8988T (cell line): ENCODE measurements at regions not wholly inside any gene's neighbourhood (a gene's known extent, or its start where the extent isn't known, plus 50 kb on each side); places are given as distances from the start of the nearest gene placed in this dataset.

Experiments
- DNase-seq: peaks from one replicate; pipeline ENCODE4 v3.0.0; 2011

GRCh38 chr2:138994502-138994901, 214.3 kb upstream of the NXPH2 start:
- no peak for DNase-seq

DNA sequence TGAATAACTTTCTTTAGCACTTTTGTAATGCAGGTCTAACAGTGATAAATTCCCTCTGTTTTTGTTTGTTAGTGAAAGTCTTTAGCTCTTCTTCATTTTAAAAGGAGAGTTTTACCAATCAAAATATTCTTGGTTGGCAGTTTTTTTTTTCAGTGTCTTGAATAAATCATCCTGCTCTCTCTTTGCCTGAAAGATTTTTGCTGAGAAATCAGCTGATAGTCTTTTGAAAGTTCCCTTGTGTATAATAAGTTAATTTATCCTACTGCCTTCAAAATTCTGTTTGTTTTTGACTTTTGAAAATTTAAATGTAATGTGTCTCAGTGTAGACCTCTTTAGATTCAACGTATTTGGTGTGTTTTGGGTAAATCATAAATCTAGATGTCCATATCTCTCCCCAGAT, 205.7 kb upstream of the NXPH2 start:
- DNase-seq: no peak

- DNase-seq: no peak
Observed at GRCh38 chr2:138979131-138979785, 199.1 kb upstream of the NXPH2 start.

GRCh38 chr2:138974651-138975050, 194.5 kb upstream of the NXPH2 start:
- no peak for DNase-seq

- no peak for DNase-seq
Observed at GRCh38 chr2:138964418-138964817, 184.2 kb upstream of the NXPH2 start.

DNA sequence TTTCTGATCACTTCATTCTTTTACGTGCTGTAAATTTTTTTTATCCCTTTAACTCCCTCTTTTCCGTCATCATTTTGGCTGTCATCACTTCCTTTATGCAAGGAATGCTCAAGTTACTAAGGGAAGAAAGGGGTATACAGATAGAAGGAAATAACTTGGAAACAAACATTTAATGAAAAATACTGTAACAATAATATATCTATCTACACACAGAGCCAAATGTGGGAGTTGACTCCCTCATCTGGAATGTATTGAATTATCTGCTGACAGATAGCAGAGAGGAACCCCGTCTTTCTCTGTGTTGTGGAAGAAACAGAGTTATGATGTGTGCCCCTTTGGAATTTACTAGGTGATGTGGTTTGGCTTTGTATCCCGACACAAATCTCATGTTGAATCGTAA, 182.5 kb upstream of the NXPH2 start:
- no peak for DNase-seq

- no peak for DNase-seq
Observed at GRCh38 chr2:138960191-138960590, 180.0 kb upstream of the NXPH2 start.

DNA sequence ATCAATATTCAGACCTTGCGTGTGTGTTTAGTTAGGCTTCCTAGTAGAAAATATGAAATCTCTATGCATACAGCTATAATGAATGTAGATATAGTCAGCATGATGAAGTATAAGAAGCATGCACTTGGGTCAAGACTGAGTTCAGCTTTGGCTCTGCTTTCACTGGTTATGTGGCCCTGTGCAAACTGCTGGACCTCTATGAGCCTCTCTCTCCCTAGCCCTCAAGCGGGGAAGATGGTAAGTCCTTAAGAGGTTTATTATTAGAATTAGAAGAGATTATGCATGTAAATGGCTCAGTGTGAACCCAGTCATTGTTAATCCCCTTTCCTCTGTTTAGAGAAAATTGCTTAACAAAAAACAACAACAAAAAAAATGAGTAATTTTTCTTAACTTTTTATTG, 178.8 kb upstream of the NXPH2 start:
- no peak for DNase-seq

DNA sequence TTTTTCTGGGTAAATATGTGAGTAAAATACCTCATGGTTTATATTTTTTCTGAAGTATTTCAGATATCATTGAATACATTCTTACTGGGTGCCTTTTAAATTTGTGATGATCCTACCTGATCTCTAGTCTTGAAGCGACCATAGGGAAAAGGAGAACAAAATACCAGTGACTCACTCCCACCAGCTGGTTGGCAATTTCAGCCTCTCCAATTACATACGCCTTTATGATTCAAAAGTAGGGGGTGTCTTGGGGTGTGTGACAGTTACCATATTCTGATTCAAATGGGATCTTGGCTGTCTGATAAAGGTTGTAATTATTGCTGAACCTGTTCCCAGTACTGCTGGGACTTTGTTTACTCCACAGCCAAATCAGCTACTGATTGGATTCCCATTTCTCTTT, 175.9 kb upstream of the NXPH2 start:
- DNase-seq: no peak

DNA sequence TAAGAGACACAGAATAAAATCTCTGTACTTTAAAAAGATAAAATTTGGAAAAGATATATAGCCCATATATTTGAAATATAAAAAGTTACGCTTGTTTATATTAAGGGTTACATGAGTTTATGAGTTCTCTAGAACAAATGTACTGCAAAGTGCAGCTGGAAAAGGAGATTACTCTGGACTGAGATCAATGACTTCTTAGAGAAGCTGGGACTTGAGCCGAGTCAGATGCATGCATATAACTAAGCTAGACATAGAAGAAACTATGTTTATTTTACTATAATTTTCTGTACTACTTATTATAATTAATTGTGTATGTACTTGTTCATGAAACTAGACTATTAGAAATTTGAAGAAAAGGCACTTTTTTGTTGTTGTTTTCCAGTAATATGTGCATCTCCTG, 170.3 kb upstream of the NXPH2 start:
- no peak for DNase-seq

GRCh38 chr2:138949517-138949916, 169.3 kb upstream of the NXPH2 start:
- no peak for DNase-seq

GRCh38 chr2:138948070-138948539, 167.9 kb upstream of the NXPH2 start:
- DNase-seq: no peak

DNA sequence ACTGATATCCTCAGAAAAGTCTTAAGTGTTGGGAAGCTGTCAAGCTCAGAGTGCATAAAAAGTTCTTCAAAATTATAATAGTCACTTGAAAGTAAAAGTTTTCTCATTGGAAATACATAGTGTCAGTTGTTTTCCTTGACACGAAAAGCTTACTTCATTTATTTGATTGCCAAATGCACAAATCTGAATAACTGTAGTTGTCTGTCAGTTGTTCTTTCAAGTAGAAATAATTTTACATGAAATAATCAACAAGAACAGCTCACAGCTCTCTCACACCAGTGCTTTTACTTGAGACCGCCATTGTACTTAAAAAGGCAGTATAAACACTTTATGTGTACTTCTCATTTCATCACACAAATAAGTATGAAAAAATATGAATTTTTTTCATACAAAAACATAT, 163.3 kb upstream of the NXPH2 start:
- no peak for DNase-seq

DNA sequence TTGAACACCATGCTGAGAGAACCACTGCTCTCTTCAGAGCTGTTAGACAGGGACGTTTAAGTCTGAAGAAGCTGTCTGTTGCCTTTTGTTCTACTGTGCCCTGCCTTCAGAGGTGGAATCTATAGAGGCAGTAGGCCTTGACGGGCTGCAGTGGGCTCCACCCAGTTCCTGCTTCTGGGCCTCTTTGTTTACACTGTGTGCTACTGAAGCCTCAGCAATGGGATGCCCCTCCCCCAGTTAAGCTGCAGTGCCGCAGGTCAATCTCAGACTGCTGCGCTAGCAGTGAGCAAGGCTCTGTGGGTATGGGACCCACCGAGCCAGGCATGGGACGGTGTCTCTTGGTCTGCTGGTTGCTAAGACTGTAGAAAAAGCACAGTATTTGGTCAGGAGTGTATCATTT, 162.3 kb upstream of the NXPH2 start:
- DNase-seq: no peak

DNA sequence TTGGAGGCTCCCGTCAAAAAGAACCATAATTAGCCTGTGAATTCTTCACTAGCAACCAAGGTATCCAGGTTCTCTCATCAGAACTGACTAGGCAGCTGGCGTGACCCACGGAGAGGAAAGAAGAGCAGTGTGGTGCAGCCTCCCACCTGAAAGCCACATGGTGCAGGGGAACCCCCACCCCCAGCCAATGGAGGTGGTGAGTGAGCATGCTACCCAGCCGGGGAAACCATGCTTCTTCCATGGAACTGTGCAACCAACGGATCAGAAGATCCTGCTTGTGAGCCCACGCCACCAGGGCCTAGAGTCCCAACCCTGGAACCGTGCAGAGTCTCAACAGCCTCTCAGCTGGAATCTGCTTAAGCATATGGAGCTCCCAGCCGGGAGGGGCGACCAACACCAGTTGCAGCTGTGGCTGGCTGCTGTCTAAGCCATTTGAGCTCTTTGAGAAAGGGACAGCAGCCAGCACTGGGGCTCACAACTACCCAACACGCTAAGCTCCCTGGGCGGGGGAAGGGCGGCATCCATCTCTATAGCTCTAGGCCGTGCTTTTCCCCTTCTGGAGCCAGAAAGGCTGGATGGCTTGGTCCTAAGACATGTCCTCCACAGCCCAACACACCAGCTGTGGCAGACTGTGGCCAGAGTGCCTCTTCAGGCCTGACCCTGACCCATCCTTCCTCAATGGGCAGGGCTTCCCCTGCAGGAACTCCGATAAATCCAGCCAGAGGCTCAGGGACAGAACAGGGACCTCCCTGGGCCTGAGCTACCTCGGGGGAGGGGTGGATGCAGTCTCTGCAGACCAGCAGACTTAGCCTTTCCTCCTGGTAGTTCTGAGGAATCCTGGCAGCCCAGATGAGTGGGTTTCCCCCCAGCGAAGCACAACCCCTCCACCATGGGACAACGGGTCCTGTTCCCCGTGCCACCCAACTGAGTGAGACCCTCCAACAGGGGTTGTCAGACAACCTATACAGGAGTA, 151.4 kb upstream of the NXPH2 start:
- DNase-seq: no peak

DNA sequence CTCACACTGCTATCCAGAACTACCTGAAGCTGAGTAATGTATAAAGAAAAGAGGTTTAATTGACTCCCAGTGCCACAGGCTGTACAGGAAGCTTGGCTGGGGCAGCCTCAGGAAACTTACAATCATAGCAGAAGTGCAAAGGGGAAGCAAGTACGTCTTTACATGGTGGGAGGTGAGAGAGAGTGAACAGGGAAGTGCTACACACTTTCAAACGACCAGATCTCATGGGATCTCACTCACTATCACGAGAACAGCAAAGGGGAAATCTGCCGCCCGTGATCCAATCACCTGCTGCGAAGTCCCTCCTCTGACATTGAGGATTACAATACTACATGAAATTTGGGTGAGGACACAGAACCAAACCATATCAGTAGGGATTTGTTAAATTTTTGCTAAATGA, 150.4 kb upstream of the NXPH2 start:
- no peak for DNase-seq

DNA sequence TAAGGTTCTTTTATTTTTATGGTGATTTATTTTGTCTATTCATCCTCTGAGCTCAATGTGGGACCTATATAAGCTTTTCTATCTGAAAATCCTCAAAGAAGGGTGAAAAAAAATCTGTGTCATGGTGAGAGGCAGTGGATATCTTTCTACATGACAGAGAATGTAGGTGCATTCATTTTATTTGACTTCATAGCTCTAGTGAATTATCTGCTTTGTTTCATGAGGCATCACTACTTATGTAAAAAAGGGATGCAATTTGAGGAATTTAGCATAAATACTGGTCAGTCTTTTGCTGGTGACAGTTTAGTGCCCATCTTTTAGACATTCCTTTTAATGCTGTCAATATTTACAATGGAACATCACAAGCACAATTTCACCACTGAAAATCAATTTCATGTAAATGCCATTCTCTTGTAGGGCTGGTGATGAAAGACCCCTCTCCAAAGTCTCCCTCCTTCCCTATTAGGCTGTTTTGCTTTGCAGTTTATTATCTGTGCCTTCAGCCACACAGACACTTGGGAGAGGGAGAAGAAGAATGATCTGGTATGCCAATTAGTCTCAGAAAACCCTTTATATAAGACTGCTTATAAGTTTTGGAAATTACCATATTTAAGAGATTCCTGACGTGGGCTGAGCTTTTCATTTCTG, 148.3 kb upstream of the NXPH2 start:
- DNase-seq: no peak

- DNase-seq: no peak
Observed at GRCh38 chr2:138922973-138923563, 142.9 kb upstream of the NXPH2 start.

GRCh38 chr2:138919120-138919747, 139.0 kb upstream of the NXPH2 start:
- no peak for DNase-seq

- no peak for DNase-seq
Observed at GRCh38 chr2:138910427-138910826, 130.2 kb upstream of the NXPH2 start.

DNA sequence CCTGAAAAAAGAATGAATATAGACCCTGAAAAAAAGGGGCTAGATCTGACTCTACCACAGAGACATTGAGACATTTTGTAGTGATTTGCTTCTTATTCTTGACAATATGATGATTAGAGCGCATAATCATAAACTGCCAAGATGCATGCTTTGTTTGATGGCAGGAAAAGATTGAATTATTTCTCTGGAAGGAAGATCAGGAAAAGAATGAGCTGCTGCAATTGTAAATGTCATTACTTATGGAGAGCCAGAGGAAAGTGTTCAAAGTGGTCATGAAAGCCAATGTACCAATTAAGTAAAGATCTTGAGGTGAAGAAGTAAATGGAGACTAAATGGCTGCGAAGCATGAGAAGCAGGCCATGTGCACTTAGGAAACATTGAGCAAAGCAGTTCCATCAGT, 126.4 kb upstream of the NXPH2 start:
- DNase-seq: no peak

- DNase-seq: no peak
Observed at GRCh38 chr2:138902239-138902871, 122.2 kb upstream of the NXPH2 start.
